SU-DHL-6 (cell line): ENCODE measurements at regions not wholly inside any gene's neighbourhood (a gene's known extent, or its start where the extent isn't known, plus 50 kb on each side); places are given as distances from the start of the nearest gene placed in this dataset.
"Not testable (repeated sequence)": the region's sequence is repeated elsewhere in the genome, so short reads cannot be mapped to it uniquely, and the experiment has no call there.

Source experiments
- H2AFZ ChIP-seq: fragments of 200-600 bp; sonication (generic); 2 replicates; pipeline ENCODE4 v1.6.1; 2014; ENCODE audit warnings: low read depth, mild to moderate bottlenecking, moderate library complexity, mixed read lengths, antibody characterized with exemption, low read length; ENCODE audit not compliant: severe bottlenecking
- H3F3A ChIP-seq: fragments of 200-600 bp; shearing (Covaris generic); 2 replicates; pipeline ENCODE4 v1.6.0; 2016; ENCODE audit warnings: antibody characterized with exemption, mild to moderate bottlenecking; ENCODE audit not compliant: insufficient read depth
- H3K27ac ChIP-seq: fragments of 200-600 bp; sonication (generic); 2 replicates; pipeline ENCODE4 v1.5.1; 2016; ENCODE audit warnings: low read depth, mild to moderate bottlenecking, low read length, moderate library complexity, mixed read lengths
- H3K27me3 ChIP-seq: fragments of 200-600 bp; sonication (generic), shearing (Covaris generic); 2 replicates; pipeline ENCODE4 v1.6.0; 2014; ENCODE audit warnings: mild to moderate bottlenecking, low read length
- H3K36me3 ChIP-seq: fragments of 200-600 bp; sonication (generic); 2 replicates; pipeline ENCODE4 v1.6.1; 2014; ENCODE audit warnings: mild to moderate bottlenecking, low read length, mixed read lengths
- H3K4me2 ChIP-seq: fragments of 300-600, 200-600 bp; shearing (Covaris generic), sonication (generic); 2 replicates; pipeline ENCODE4 v1.6.0; 2014; ENCODE audit warnings: low read length, low read depth, mild to moderate bottlenecking; ENCODE audit not compliant: poor library complexity, severe bottlenecking
- H3K4me3 ChIP-seq: fragments of 200-600 bp; sonication (generic); 2 replicates; pipeline ENCODE4 v1.5.1; 2014; ENCODE audit warnings: antibody characterized with exemption, low read length, mild to moderate bottlenecking, mixed read lengths; ENCODE audit not compliant: insufficient read depth, poor library complexity, severe bottlenecking
- H3K79me2 ChIP-seq: fragments of 200-600 bp; sonication (generic); 2 replicates; pipeline ENCODE4 v1.6.1; 2014; ENCODE audit warnings: mild to moderate bottlenecking, low read length, moderate library complexity; ENCODE audit not compliant: insufficient read depth
- H3K9ac ChIP-seq: fragments of 200-600 bp; sonication (generic); 2 replicates; pipeline ENCODE4 v1.7.0; 2014; ENCODE audit warnings: mild to moderate bottlenecking, low read length
- H3K9me2 ChIP-seq: fragments of 200-600 bp; sonication (generic); replicated peaks from 2 replicates; pipeline ENCODE4 v1.6.1; 2014; ENCODE audit warnings: low read length; ENCODE audit not compliant: insufficient read depth
- H3K9me3 ChIP-seq: fragments of 200-600 bp; sonication (generic); 2 replicates; pipeline ENCODE4 v1.6.1; 2014; ENCODE audit warnings: low read length, mixed read lengths; ENCODE audit not compliant: insufficient read depth
- H4K20me1 ChIP-seq: fragments of 200-600 bp; sonication (generic); 2 replicates; pipeline ENCODE4 v1.6.1; 2014; ENCODE audit warnings: low read depth, mild to moderate bottlenecking, antibody characterized with exemption, low read length, moderate library complexity, mixed read lengths
- CTCF ChIP-seq: fragments of 200-600 bp; sonication (generic); IDR thresholded peaks from one replicate; pipeline ENCODE4 v1.5.1; 2017; ENCODE audit warnings: antibody characterized with exemption, mild to moderate bottlenecking, low read length, moderate library complexity; ENCODE audit not compliant: insufficient read depth, poor library complexity, severe bottlenecking
- EZH2phosphoT487 ChIP-seq: fragments of 200-600 bp; sonication (generic), shearing (Covaris generic); conservative IDR thresholded peaks from 2 replicates; pipeline ENCODE4 v1.6.1; 2018; ENCODE audit warnings: mild to moderate bottlenecking, antibody characterized with exemption, low read length, moderate library complexity, mixed read lengths

- H3K27me3 ChIP-seq: no peaks in the 10 kb centered on the region
- no peak overlapping the region for H2AFZ ChIP-seq
- H3K4me3 ChIP-seq: no peak overlapping the region
- no peak overlapping the region for H3K9ac ChIP-seq
- no peaks in the 10 kb centered on the region for H3K79me2 ChIP-seq
- no peak overlapping the region for H3K4me2 ChIP-seq
- TF ChIP-seq CTCF (no peak), EZH2phosphoT487 (no peak)
- H3K9me3 ChIP-seq: no peaks in the 10 kb centered on the region
- H3K36me3 ChIP-seq: no peaks in the 10 kb centered on the region
- H4K20me1 ChIP-seq: no peaks in the 10 kb centered on the region
- no peaks in the 10 kb centered on the region for H3F3A ChIP-seq
- H3K27ac ChIP-seq: no peak overlapping the region
- H3K9me2 ChIP-seq: no peaks in the 10 kb centered on the region
Measured at GRCh38 chr4:29372971-29373370, 1347.2 kb upstream of the PCDH7 start.

DNA sequence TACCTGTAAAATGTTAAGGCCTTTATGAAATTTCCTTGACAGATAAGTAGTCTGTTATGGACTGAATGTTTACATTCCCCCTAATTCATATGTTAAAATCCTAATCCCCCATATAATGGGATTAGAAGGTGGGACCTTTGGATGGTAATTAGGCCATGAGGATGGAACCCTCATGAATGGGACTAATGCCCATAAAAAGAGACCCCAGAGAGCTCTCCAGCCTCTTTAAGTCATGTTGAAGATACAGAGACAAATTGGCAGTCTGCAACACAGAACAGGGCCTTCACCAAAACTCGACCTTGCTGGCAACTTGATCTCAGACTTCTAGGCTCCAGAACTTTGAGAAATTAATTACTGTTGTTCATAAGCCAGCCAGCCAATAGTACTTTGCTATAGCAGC, 1344.5 kb upstream of the PCDH7 start:
- Histone ChIP-seq H3K9me2 (no peaks in the 10 kb centered on the region), H3K27ac (no peak overlapping the region), H3K27me3 (no peaks in the 10 kb centered on the region), H3K9me3 (no peaks in the 10 kb centered on the region), H3K4me3 (no peak overlapping the region), H3K36me3 (no peaks in the 10 kb centered on the region), H3F3A (no peaks in the 10 kb centered on the region), H3K79me2 (no peaks in the 10 kb centered on the region), H3K4me2 (no peak overlapping the region), H2AFZ (no peak overlapping the region), H3K9ac (no peak overlapping the region), H4K20me1 (no peaks in the 10 kb centered on the region)
- no peak for TF ChIP-seq EZH2phosphoT487

DNA sequence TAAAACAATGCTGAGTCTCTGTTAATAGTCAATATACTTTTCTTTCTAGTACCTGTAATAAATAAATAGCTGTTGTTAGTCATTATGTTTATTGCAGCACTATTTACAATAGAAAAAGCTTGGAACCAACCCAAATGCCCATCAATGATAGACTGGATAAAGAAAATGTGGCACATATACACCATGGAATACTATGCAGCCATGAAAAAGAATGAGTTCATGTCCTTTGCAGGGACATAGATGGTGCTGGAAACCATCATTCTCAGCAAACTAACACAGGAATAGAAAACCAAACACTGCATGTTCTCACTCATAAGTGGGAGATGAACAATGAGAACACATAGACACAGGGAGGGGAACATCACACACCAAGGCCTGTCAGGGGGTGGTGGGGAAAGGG, 1341.9 kb upstream of the PCDH7 start:
- H3K27ac ChIP-seq, H3K27me3 ChIP-seq: not testable (repeated sequence)

GRCh38 chr4:29390921-29391320, 1329.2 kb upstream of the PCDH7 start:
- Histone ChIP-seq H3K4me3 (no peak overlapping the region), H3K9ac (no peak overlapping the region), H3K27ac (no peak overlapping the region), H3K27me3 (no peaks in the 10 kb centered on the region), H3K9me2 (no peaks in the 10 kb centered on the region), H3F3A (no peaks in the 10 kb centered on the region), H3K36me3 (0 out of 2 replicates have a peak, but pooled peaks cover 7% of the 10 kb centered on the region), H4K20me1 (no peaks in the 10 kb centered on the region), H3K4me2 (no peak overlapping the region), H2AFZ (peak overlapping the region; percentile 43), H3K79me2 (no peaks in the 10 kb centered on the region), H3K9me3 (peaks cover 9% of the 10 kb centered on the region; the same call in 1 of the 2 replicates)
- TF ChIP-seq EZH2phosphoT487 (no peak), CTCF (no peak)

More for the DNA sequence above, 1341.9 kb upstream of the PCDH7 start:
- not testable (repeated sequence) for H3F3A ChIP-seq, H3K4me3 ChIP-seq, H3K79me2 ChIP-seq, H3K9me2 ChIP-seq, H4K20me1 ChIP-seq, H2AFZ ChIP-seq, H3K36me3 ChIP-seq, H3K4me2 ChIP-seq, H3K9ac ChIP-seq, H3K9me3 ChIP-seq
